ENCODE measurements at regions not wholly inside any gene's neighbourhood (a gene's known extent, or its start where the extent isn't known, plus 50 kb on each side); places are given as distances from the start of the nearest gene placed in this dataset.
A peak's percentile ranks its signal among the peaks of the same experiment; 100 is the strongest.

GRCh38 chr20:21809961-21810523, 104.6 kb downstream of the PAX1 start:
- ChIA-PET CTCF (no interaction called here), POLR2A (ENCODE audit: unreplicated experiment) (no interaction called here)
- peaks cover 11% of the 10 kb centered on the region for H3K27me3 ChIP-seq (ENCODE audit: insufficient read depth, low read depth)
- no peaks in the 10 kb centered on the region for H3F3A ChIP-seq (ENCODE audit: insufficient read depth, low read depth)
- no peak overlapping the region for H2AFZ ChIP-seq
- H3K79me2 ChIP-seq (ENCODE audit: low read depth) = no peaks in the 10 kb centered on the region
- intact Hi-C loops (cut with micrococcal nuclease; ENCODE audit: unreplicated experiment) = no loop called here
- H3K4me3 ChIP-seq = no peak overlapping the region
- no peak overlapping the region for H3K4me2 ChIP-seq
- H3K9me3 ChIP-seq (ENCODE audit: insufficient read depth, low read depth) = no peaks in the 10 kb centered on the region
- H3K27ac ChIP-seq = no peak overlapping the region
- H3K4me1 ChIP-seq (replicated peaks; ENCODE audit: insufficient read depth) = no peaks in the 10 kb centered on the region
- H3K9me2 ChIP-seq (ENCODE audit: insufficient read depth) = no peaks in the 10 kb centered on the region
- BruUV-seq (replicated peaks) = no TSS peak
- TF ChIP-seq EZH2 (IDR thresholded peaks at IDR 0.05; ENCODE audit: low read depth) = no peak
- no peak for TF ChIP-seq CTCF (conservative IDR thresholded peaks at IDR 0.05)
- no peaks in the 10 kb centered on the region for H4K20me1 ChIP-seq (ENCODE audit: insufficient read depth)
- no peak for DNase-seq
- no peaks in the 10 kb centered on the region for H3K36me3 ChIP-seq (ENCODE audit: low read depth)

DNA sequence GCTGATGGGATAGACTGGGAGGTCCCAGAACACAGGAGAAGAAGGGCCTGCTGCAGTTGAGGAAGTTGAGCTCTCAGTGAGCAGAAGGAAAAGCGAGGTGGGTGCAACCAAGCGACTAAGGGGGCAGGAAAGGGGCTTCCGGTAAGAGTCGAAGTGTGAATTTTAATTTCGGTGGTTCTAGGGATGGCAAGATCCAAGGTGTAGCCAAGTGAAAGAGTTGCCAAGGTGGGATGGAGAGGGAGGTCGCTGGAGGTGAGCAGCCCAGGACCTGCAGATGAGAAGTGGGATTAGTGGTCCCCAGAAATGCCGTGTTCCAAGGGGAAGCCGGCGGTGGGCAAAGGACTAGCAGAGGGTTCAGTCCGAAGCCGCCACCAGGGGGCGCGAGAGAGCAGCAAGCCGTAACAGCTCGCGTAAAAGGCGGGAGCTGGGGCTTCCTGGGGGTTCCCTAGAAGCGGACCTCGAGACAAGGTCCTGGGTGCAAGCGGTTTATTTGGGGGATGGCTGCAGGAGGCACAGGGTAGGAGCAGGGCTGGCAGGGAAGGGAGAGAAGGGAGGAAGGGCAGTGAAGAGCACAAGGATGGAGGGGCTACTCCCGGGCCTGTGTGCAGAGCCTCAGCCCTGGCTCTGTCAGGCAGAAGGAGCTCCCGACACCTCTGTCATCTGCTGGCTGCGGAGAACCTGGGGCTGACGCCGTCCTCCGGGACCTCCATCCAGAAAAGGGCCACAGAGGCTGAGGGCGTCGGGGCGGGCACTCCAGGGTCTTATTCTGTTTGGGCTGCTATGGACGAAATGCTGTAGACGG, 103.6 kb downstream of the PAX1 start:
- peak in 1 of 2 experiments; percentile 13 for DNase-seq
- POLR2A ChIA-PET (ENCODE audit: unreplicated experiment) = no interaction called here
- H3K36me3 ChIP-seq (ENCODE audit: low read depth) = no peaks in the 10 kb centered on the region
- intact Hi-C loops (cut with micrococcal nuclease; ENCODE audit: unreplicated experiment) = no loop called here
- no peaks in the 10 kb centered on the region for H3K9me2 ChIP-seq (ENCODE audit: insufficient read depth)
- no peak overlapping the region for H2AFZ ChIP-seq
- H3K9me3 ChIP-seq (ENCODE audit: insufficient read depth, low read depth) = no peaks in the 10 kb centered on the region
- no peak overlapping the region for H3K27ac ChIP-seq
- peak; percentile 90 for TF ChIP-seq CTCF (conservative IDR thresholded peaks at IDR 0.05)
- no peak for TF ChIP-seq EZH2 (IDR thresholded peaks at IDR 0.05; ENCODE audit: low read depth)
- no peak overlapping the region for H3K4me3 ChIP-seq
- peaks cover 11% of the 10 kb centered on the region for H3K27me3 ChIP-seq (ENCODE audit: insufficient read depth, low read depth)
- H3K79me2 ChIP-seq (ENCODE audit: low read depth) = no peaks in the 10 kb centered on the region
- H3F3A ChIP-seq (ENCODE audit: insufficient read depth, low read depth) = no peaks in the 10 kb centered on the region
- H3K4me1 ChIP-seq (replicated peaks; ENCODE audit: insufficient read depth) = no peaks in the 10 kb centered on the region
- CTCF ChIA-PET = no interaction called here
- no peak overlapping the region for H3K4me2 ChIP-seq
- H4K20me1 ChIP-seq (ENCODE audit: insufficient read depth) = no peaks in the 10 kb centered on the region
- BruUV-seq (replicated peaks) = no TSS peak

- H3K4me1 ChIP-seq (replicated peaks; ENCODE audit: insufficient read depth) = no peaks in the 10 kb centered on the region
- TF ChIP-seq CTCF (conservative IDR thresholded peaks at IDR 0.05) (no peak), EZH2 (IDR thresholded peaks at IDR 0.05; ENCODE audit: low read depth) (no peak)
- H3K4me2 ChIP-seq = no peak overlapping the region
- H3K79me2 ChIP-seq (ENCODE audit: low read depth) = no peaks in the 10 kb centered on the region
- ChIA-PET POLR2A (ENCODE audit: unreplicated experiment) (no interaction called here), CTCF (no interaction called here)
- H3K36me3 ChIP-seq (ENCODE audit: low read depth) = no peaks in the 10 kb centered on the region
- peaks cover 11% of the 10 kb centered on the region for H3K27me3 ChIP-seq (ENCODE audit: insufficient read depth, low read depth)
- H3K9me3 ChIP-seq (ENCODE audit: insufficient read depth, low read depth) = no peaks in the 10 kb centered on the region
- no peak overlapping the region for H2AFZ ChIP-seq
- no peaks in the 10 kb centered on the region for H3F3A ChIP-seq (ENCODE audit: insufficient read depth, low read depth)
- intact Hi-C loops (cut with micrococcal nuclease; ENCODE audit: unreplicated experiment) = no loop called here
- H3K9me2 ChIP-seq (ENCODE audit: insufficient read depth) = no peaks in the 10 kb centered on the region
- no peaks in the 10 kb centered on the region for H4K20me1 ChIP-seq (ENCODE audit: insufficient read depth)
- no peak for DNase-seq
- no peak overlapping the region for H3K27ac ChIP-seq
- BruUV-seq (replicated peaks) = no TSS peak
- no peak overlapping the region for H3K4me3 ChIP-seq
Observed at GRCh38 chr20:21808139-21808538, 102.7 kb downstream of the PAX1 start.
